ENCODE measurements at regions not wholly inside any gene's neighbourhood (a gene's known extent, or its start where the extent isn't known, plus 50 kb on each side); places are given as distances from the start of the nearest gene placed in this dataset.

DNA sequence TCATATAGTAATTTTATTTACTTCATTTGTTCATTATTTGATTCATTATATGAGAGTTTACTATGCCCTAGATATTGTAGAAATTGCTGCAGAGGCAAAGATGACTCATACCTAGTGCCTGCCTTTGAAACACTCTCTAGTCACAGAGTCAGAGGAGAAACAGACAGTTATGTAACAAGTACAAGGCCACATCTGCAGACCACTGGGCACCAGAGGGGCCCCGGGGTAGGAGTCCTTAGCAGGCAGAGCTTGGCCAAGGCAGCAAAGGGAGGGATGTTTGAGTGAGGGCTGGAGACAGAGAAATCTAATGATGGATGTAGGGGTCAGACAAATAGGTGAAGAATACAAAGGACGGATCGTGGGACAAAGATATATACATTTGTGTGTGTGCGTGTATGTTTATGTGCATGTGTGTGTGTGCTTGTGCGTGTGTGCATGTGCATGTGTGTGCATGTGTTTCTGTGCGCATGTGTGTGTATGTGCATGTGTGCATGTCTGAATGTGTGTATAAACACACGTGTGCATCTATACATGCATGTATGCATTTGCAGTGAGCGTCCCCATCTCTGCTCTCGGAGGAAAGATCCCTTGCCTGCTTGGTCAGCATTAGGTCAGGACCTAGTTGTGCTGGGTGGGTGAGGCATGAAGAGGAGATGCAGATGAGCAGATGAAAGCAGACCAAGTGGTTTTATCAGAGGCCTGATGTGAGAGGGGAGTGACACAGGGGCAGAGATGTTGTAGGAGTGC lies 170.6 kb upstream of the MYT1L start:
- TF ChIP-seq CTCF (IDR thresholded peaks at IDR 0.05; ENCODE audit: low read depth, low read length, poor library complexity, severe bottlenecking) (no peak), EZH2phosphoT487 (IDR thresholded peaks at IDR 0.05; ENCODE audit: borderline replicate concordance, low read length) (no peak)

Data from DOHH2 (cell line).